MM.1S (cell line): ENCODE measurements at regions not wholly inside any gene's neighbourhood (a gene's known extent, or its start where the extent isn't known, plus 50 kb on each side); places are given as distances from the start of the nearest gene placed in this dataset.
"Not testable (repeated sequence)": the region's sequence is repeated elsewhere in the genome, so short reads cannot be mapped to it uniquely, and the experiment has no call there.

Source experiments
- EZH2 ChIP-seq: fragments of 300-600 bp; sonication (generic); optimal IDR thresholded peaks from 2 replicates; pipeline ENCODE3; 2017; ENCODE audit warnings: low read depth, mild to moderate bottlenecking, antibody characterized with exemption, low read length, mixed read lengths
- EZH2phosphoT487 ChIP-seq: fragments of 300-600 bp; sonication (generic); IDR thresholded peaks from 2 replicates; pipeline ENCODE4 v1.6.1; 2018; ENCODE audit warnings: antibody characterized with exemption, low read length
- TF ChIP-seq, protein P1 (sequence below): fragments of 300-600 bp; sonication (generic); IDR thresholded peaks from 2 replicates; pipeline ENCODE4 v1.5.1; 2016; ENCODE audit warnings: antibody characterized with exemption, low read length, mixed read lengths

DNA sequence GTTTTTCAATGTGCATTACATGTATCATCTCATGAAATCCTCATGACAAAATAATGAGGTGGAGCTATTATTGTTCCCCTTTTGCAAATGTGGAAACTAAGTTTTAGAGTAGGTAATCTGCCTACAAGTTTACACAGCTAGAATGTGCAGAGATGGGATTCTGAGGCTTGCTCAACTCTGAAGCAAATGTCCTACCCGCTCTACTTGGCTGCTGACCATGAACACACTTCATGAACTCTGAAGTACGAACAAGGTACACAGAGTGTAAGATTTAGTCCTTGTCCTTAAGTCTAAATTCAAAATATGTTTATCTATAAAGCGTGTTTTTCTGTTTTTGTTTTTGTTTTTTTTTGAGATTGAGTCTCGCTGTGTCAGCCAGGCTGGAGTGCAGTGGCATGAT is 63.6 kb upstream of the NOTCH2NLA start:
- TF ChIP-seq, protein P1, sequence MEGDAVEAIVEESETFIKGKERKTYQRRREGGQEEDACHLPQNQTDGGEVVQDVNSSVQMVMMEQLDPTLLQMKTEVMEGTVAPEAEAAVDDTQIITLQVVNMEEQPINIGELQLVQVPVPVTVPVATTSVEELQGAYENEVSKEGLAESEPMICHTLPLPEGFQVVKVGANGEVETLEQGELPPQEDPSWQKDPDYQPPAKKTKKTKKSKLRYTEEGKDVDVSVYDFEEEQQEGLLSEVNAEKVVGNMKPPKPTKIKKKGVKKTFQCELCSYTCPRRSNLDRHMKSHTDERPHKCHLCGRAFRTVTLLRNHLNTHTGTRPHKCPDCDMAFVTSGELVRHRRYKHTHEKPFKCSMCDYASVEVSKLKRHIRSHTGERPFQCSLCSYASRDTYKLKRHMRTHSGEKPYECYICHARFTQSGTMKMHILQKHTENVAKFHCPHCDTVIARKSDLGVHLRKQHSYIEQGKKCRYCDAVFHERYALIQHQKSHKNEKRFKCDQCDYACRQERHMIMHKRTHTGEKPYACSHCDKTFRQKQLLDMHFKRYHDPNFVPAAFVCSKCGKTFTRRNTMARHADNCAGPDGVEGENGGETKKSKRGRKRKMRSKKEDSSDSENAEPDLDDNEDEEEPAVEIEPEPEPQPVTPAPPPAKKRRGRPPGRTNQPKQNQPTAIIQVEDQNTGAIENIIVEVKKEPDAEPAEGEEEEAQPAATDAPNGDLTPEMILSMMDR: not testable (repeated sequence)
- not testable (repeated sequence) for TF ChIP-seq EZH2phosphoT487, EZH2
